ENCODE measurements at regions not wholly inside any gene's neighbourhood (a gene's known extent, or its start where the extent isn't known, plus 50 kb on each side); places are given as distances from the start of the nearest gene placed in this dataset.

GRCh38 chr16:59045501-59045900 is 311.4 kb upstream of the GOT2 start:
- TF ChIP-seq CTCF (IDR thresholded peaks at IDR 0.05; ENCODE audit: borderline replicate concordance, insufficient read depth, low read depth, low read length), result no peak
- H3K4me3 ChIP-seq (ENCODE audit: low read depth, low read length), result no peak overlapping the region

- no peak for TF ChIP-seq CTCF (IDR thresholded peaks at IDR 0.05; ENCODE audit: borderline replicate concordance, insufficient read depth, low read depth, low read length)
- H3K4me3 ChIP-seq (ENCODE audit: low read depth, low read length), result no peak overlapping the region
Measured at GRCh38 chr16:59044616-59045015, 310.5 kb upstream of the GOT2 start.

GRCh38 chr16:59042301-59042700 is 308.2 kb upstream of the GOT2 start:
- no peak overlapping the region for H3K4me3 ChIP-seq (ENCODE audit: low read depth, low read length)
- no peak for TF ChIP-seq CTCF (IDR thresholded peaks at IDR 0.05; ENCODE audit: borderline replicate concordance, insufficient read depth, low read depth, low read length)

- TF ChIP-seq CTCF (IDR thresholded peaks at IDR 0.05; ENCODE audit: borderline replicate concordance, insufficient read depth, low read depth, low read length), result no peak
- no peak overlapping the region for H3K4me3 ChIP-seq (ENCODE audit: low read depth, low read length)
Measured at GRCh38 chr16:59039066-59039720, 305.1 kb upstream of the GOT2 start.

- TF ChIP-seq CTCF (IDR thresholded peaks at IDR 0.05; ENCODE audit: borderline replicate concordance, insufficient read depth, low read depth, low read length), result no peak
- no peak overlapping the region for H3K4me3 ChIP-seq (ENCODE audit: low read depth, low read length)
Measured at GRCh38 chr16:59030923-59031485, 296.9 kb upstream of the GOT2 start.

GRCh38 chr16:59021751-59022150 is 287.6 kb upstream of the GOT2 start:
- no peak for TF ChIP-seq CTCF (IDR thresholded peaks at IDR 0.05; ENCODE audit: borderline replicate concordance, insufficient read depth, low read depth, low read length)

GRCh38 chr16:59013930-59014329 is 279.8 kb upstream of the GOT2 start:
- no peak overlapping the region for H3K4me3 ChIP-seq (ENCODE audit: low read depth, low read length)
- no peak for TF ChIP-seq CTCF (IDR thresholded peaks at IDR 0.05; ENCODE audit: borderline replicate concordance, insufficient read depth, low read depth, low read length)

More at GRCh38 chr16:59021751-59022150, 287.6 kb upstream of the GOT2 start:
- H3K4me3 ChIP-seq (ENCODE audit: low read depth, low read length), result no peak overlapping the region
